VCaP (cell line): ENCODE measurements at regions not wholly inside any gene's neighbourhood (a gene's known extent, or its start where the extent isn't known, plus 50 kb on each side); places are given as distances from the start of the nearest gene placed in this dataset.

ENCODE experiments used
- H3K27ac ChIP-seq: fragments of 450-650 bp; 2 replicates; pipeline ENCODE4 v1.5.1; 2017
- TF ChIP-seq, protein P1 (sequence below): fragments of 450-650 bp; conservative IDR thresholded peaks from 2 replicates; pipeline ENCODE4 v1.5.1; 2017; ENCODE audit warnings: mild to moderate bottlenecking, moderate library complexity

DNA sequence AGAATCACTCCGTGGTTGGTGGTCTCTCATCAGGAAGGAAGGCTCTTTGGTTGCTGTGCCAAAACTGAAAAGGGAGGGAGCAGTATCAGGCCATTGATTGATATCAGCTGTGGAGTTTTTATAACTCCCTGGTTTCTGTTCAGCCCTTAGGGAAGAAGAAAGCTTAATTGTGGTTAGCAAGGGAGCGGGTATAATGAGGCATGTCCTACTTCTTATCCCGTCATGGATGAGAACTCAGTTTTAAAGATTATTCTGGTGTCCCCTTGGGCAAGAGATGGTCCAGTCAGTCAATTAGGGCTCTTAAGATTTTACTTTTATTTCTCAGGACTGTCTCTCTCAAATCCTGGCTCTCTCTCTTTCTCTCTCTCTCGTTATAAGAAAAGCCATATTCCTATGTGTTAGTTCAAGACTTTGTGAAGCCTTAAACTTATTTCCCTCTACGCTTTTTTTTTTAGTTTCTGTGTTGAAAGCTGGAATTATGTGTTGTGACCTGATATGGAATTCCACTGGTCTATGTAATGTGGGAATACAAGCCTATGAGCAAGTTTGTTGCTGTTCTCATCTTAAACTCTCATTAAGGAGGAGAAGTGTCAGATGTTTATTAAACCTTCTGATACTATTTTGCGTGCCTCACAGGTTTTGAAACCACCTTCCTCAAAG lies 514.0 kb upstream of the CDH2 start:
- H3K27ac ChIP-seq: no peak overlapping the region
- TF ChIP-seq, protein P1, sequence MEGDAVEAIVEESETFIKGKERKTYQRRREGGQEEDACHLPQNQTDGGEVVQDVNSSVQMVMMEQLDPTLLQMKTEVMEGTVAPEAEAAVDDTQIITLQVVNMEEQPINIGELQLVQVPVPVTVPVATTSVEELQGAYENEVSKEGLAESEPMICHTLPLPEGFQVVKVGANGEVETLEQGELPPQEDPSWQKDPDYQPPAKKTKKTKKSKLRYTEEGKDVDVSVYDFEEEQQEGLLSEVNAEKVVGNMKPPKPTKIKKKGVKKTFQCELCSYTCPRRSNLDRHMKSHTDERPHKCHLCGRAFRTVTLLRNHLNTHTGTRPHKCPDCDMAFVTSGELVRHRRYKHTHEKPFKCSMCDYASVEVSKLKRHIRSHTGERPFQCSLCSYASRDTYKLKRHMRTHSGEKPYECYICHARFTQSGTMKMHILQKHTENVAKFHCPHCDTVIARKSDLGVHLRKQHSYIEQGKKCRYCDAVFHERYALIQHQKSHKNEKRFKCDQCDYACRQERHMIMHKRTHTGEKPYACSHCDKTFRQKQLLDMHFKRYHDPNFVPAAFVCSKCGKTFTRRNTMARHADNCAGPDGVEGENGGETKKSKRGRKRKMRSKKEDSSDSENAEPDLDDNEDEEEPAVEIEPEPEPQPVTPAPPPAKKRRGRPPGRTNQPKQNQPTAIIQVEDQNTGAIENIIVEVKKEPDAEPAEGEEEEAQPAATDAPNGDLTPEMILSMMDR: no peak

DNA sequence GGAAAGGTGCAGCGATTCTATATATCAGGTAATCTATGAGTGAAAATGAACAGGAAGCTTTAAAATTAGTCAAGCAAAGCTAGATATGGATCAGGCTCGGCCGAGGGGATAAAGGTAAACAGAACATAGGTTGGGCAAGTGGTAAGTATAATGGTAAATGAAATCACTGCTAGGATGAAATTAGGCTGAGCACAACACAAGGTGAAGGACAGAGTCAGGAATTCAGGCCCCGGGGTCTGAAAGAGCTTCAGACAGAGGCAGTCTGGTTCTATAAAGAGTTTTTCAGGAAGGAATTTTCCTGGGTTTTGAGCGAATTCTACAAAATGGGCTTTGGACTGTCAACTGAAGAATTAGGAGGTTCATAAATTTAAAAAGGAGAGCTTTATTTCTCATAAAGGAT lies 513.2 kb upstream of the CDH2 start:
- no peak overlapping the region for H3K27ac ChIP-seq
- TF ChIP-seq, protein P1: no peak

DNA sequence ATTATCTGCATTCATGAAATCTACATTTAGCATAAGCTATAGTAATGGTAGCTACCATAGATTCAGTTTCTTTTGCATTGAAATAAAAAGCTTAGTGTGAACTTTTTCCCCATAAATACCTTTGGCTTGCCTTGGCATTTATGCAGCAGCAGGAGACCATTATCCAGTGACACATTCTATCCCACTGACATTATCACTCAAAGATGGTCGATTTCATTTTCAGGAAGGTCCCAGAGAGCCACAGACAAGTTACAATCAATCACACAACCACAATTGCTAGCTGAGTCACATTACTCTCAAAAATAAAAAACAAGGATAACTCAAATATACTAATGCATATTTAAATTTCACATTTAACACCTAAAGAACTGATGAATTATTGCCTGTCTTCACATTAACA lies 512.7 kb upstream of the CDH2 start:
- H3K27ac ChIP-seq: no peak overlapping the region
- TF ChIP-seq, protein P1: no peak

DNA sequence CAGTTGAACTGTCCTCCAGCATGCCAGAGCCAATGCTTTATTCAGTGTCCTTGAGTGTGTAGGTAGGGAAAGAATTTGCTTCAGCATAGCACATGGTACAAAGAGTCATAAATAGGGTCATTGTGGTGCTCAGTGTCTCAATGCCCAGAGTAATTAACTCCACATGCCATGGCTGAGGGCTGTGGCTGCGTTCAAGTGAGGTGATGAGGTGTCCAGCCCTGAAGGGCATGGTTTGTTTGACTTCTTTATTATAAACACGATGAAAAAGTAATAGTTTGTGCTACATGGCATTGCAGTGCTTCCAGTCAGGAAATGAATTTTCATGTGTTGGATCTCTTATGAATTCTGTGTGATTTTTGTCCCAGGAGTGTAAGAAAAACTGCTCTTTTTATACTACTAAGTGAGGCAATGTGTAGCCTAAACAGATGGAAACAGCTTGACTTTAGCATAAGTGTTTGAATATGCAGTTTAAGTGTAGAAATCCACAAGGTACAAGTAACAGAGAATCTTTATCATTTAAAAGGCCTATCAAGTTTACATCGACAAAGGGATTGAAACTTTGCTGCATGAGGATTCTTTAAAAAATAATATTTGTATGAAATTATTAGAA lies 507.9 kb upstream of the CDH2 start:
- TF ChIP-seq, protein P1: no peak

DNA sequence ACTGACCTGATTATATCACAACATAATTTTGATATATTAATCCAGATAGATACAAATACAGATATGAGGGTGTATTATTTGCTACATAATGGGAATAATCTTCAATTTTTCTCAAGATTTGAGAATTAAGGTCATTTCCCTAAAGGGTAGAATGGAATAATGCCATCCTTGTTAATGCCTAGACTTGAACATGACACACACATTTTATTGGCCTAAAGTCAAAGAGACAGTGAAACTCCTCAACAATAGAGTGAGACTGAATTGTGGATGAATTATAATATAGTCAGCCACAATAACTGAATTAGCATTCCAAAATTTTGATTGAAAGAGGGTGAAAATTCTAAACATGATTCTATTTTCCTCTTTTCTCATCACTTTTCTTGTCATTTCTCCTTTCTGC lies 506.0 kb upstream of the CDH2 start:
- H3K27ac ChIP-seq: no peak overlapping the region
- TF ChIP-seq, protein P1: no peak

More for the DNA sequence above, 507.9 kb upstream of the CDH2 start:
- H3K27ac ChIP-seq: no peak overlapping the region

DNA sequence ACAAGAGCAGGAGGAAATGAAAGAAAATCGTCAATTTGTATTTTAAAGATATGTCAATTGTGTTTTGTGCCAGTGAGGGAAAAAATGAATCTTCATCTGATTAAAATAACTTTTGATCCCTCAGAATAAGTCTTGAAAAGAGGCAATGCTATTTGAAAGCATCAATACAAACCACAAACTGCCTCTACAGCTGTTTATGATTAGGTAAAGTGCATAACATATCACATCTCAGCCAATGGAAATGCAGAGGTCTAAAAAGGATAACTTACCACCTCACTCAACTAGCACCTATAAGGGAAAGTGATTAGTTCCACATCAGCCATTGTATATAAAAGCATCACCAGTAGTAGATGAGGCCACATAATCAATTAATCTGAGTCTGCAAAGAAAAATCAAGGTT lies 492.2 kb upstream of the CDH2 start:
- H3K27ac ChIP-seq: no peak overlapping the region
- TF ChIP-seq, protein P1: no peak

DNA sequence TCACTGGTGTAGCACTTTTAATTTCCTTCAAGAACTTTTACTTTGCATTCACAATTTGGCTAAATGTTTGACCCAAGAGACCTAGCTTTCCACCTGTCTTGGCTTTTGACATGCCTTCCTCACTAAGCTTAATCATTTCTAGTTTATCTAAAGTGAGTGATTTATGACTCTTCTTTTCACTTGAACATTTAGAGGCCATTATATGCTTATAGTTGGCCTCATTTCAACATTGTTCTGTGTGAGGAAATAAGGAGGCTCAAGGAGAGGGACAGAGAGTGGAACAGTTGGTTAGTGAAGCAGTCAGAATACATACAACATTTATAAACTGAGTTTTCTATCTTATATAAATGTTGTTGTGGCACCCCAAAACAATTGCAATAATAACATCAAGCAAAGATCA lies 489.3 kb upstream of the CDH2 start:
- H3K27ac ChIP-seq: no peak overlapping the region
- TF ChIP-seq, protein P1: no peak
